Ishikawa (cell line): ENCODE measurements at regions not wholly inside any gene's neighbourhood (a gene's known extent, or its start where the extent isn't known, plus 50 kb on each side); places are given as distances from the start of the nearest gene placed in this dataset.

Source experiments
- EP300 ChIP-seq: IDR thresholded peaks from 2 replicates; pipeline ENCODE4 v1.6.1; 2012; ENCODE audit warnings: borderline replicate concordance
- FOXM1 ChIP-seq: IDR thresholded peaks from 2 replicates; pipeline ENCODE4 v1.6.1; 2012; ENCODE audit warnings: low read depth, borderline replicate concordance
- REST ChIP-seq: IDR thresholded peaks from 2 replicates; pipeline ENCODE4 v1.6.1; 2012; ENCODE audit warnings: low read depth, mild to moderate bottlenecking
- TCF12 ChIP-seq: IDR thresholded peaks from 2 replicates; pipeline ENCODE4 v1.6.1; 2012; ENCODE audit warnings: low read depth
- TEAD4 ChIP-seq: IDR thresholded peaks from 2 replicates; pipeline ENCODE4 v1.6.1; 2012
- YY1 ChIP-seq: IDR thresholded peaks from 2 replicates; pipeline ENCODE4 v1.6.1; 2012; ENCODE audit warnings: low read depth
- TF ChIP-seq, protein P1 (sequence below): IDR thresholded peaks from 2 replicates; pipeline ENCODE4 v1.6.1; 2012

DNA sequence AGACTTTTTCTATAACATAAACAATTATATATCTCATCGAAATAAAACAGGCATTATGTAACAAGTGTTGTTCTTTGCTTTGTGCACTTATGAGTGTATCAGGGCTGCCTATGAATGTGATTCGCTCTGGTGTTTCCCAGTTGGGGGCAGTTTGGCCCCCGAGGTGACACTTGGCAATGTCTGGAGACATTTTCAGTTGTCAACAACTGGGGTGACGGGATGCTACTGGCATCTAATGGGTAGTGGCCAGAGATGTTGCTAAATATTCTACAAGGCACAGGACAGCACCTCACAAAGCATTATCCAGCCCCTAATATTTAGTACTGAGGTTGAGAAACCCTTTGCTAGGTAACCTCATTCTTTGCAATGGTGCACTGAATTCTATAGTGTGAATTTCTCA is 83.3 kb downstream of the PLCE1 start:
- TF ChIP-seq, protein P1, sequence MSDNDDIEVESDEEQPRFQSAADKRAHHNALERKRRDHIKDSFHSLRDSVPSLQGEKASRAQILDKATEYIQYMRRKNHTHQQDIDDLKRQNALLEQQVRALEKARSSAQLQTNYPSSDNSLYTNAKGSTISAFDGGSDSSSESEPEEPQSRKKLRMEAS = no peak
- TF ChIP-seq YY1 (no peak), EP300 (no peak), TEAD4 (no peak), TCF12 (no peak), FOXM1 (no peak), REST (no peak)
